OCI-LY3 (cell line): ENCODE measurements at regions not wholly inside any gene's neighbourhood (a gene's known extent, or its start where the extent isn't known, plus 50 kb on each side); places are given as distances from the start of the nearest gene placed in this dataset.
"Not testable (repeated sequence)": the region's sequence is repeated elsewhere in the genome, so short reads cannot be mapped to it uniquely, and the experiment has no call there.

Source experiments
- CTCF ChIP-seq: fragments of 200-600, 300-600 bp; sonication (generic); IDR thresholded peaks from 2 replicates; pipeline ENCODE4 v1.5.1; 2014; ENCODE audit warnings: antibody characterized with exemption, low read length, low read depth
- EZH2phosphoT487 ChIP-seq: fragments of 200-600 bp; shearing (Covaris generic); IDR thresholded peaks from 2 replicates; pipeline ENCODE4 v1.6.1; 2018; ENCODE audit warnings: antibody characterized with exemption, mixed run types, low read depth

GRCh38 chr15:20291616-20292015 is 250.0 kb downstream of the GOLGA6L6 start:
- not testable (repeated sequence) for TF ChIP-seq EZH2phosphoT487, CTCF
